H7 (cell line): ENCODE measurements at regions not wholly inside any gene's neighbourhood (a gene's known extent, or its start where the extent isn't known, plus 50 kb on each side); places are given as distances from the start of the nearest gene placed in this dataset.
"Not testable (repeated sequence)": the region's sequence is repeated elsewhere in the genome, so short reads cannot be mapped to it uniquely, and the experiment has no call there.

Experiments
- DNase-seq: peaks from one replicate; pipeline ENCODE4 v3.0.0; 2012
- H3K27me3 ChIP-seq: 2 replicates; pipeline ENCODE4 v1.6.0; 2011; ENCODE audit warnings: mild to moderate bottlenecking, low read length; ENCODE audit not compliant: control insufficient read depth, insufficient read depth
- H3K36me3 ChIP-seq: replicated peaks from 2 replicates; pipeline ENCODE4 v1.5.1; 2011; ENCODE audit warnings: low read length; ENCODE audit not compliant: control insufficient read depth, insufficient read depth
- H3K4me3 ChIP-seq: 2 replicates; pipeline ENCODE4 v1.5.1; 2011; ENCODE audit warnings: low read depth, mild to moderate bottlenecking, control low read depth, low read length, moderate library complexity; ENCODE audit not compliant: insufficient read depth

DNA sequence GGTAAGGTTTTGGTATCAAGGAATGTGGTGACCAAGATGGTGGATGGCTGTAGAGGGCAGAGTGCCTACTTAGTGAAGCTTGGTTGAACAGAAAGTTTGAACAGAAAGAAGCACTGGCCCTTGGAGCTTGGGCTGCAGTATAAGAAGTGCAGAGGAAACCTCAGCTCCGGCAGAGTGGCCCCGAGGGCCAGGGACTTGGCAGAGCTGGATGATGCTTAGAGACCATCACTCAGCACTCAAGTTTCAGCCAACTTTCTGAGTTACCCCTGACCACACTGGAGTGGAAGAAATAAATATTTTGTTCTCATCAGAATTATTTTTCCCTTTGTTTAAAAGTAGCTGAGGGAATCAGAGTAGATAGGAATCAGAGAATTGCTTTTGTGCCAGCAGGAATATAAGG is 336.7 kb downstream of the C7orf25 start:
- DNase-seq, result no peak
- no peaks in the 10 kb centered on the region for H3K27me3 ChIP-seq
- H3K4me3 ChIP-seq, result no peak overlapping the region
- H3K36me3 ChIP-seq, result no peaks in the 10 kb centered on the region

- no peaks in the 10 kb centered on the region for H3K36me3 ChIP-seq
- peak; percentile 19 for DNase-seq
- no peak overlapping the region for H3K4me3 ChIP-seq
- no peaks in the 10 kb centered on the region for H3K27me3 ChIP-seq
These were observed 337.2 kb downstream of the C7orf25 start for GRCh38 chr7:42574685-42575084.

DNA sequence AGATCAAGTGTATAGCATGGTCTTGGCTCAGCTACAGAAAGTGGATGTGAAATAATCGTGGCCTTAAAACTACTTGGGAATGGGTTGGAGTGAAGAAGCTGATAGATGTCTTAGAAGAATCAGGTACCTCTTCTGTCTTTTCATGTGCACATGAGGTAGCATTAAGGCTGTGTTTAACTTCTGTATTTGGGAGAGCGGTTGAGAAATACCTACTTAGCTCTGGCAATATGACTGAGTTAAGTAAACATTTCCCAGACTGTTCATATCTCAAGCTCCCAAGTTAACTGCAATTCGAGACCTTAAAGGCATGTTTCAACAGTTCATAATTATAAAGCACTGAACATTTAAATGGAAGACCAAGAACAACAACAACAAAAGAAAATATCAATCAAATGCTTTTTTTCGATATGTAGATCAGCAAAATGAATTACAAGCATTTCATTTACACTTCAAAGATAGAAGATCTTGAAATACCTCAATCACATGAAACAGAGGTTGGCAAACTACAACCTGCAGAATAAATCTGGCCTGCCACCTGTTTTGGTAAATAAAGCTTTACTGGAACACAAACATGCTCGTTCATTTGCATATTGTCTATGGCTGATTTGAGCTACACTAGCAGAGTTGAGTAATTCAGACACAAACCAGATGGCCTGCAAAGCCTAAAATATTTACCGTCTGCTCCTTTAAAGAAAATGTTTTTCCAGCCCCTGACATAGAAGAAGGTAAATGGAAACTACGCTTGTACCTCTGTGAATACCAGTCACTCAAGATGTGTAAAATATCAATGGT is 337.1 kb upstream of the GLI3 start:
- no peak for DNase-seq
- Histone ChIP-seq H3K4me3 (no peak overlapping the region), H3K27me3 (no peaks in the 10 kb centered on the region), H3K36me3 (no peaks in the 10 kb centered on the region)

GRCh38 chr7:42572561-42572960 is 335.6 kb upstream of the GLI3 start:
- DNase-seq, result no peak
- Histone ChIP-seq H3K36me3 (no peaks in the 10 kb centered on the region), H3K4me3 (no peak overlapping the region), H3K27me3 (no peaks in the 10 kb centered on the region)

DNA sequence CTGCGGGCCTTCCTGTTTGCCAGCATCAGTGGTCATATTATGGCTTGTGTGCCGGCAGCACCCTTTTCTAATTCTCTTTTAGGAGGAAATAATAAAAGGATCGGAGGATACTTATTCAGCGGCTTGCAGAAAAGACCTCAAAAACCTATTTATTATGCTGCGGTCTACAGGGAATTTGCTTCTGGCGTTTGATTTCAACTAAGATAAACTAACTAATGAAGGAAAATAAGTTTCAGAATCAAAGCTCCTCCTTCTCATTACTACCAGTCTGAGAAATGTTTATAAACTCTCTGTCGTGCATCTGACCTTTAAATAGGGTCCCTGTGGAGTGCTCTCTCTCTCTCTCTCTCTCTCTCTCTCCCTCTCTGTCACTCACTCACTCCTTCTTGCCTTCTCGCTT is 335.0 kb upstream of the GLI3 start:
- Histone ChIP-seq H3K27me3 (no peaks in the 10 kb centered on the region), H3K36me3 (no peaks in the 10 kb centered on the region), H3K4me3 (no peak overlapping the region)
- DNase-seq, result no peak

DNA sequence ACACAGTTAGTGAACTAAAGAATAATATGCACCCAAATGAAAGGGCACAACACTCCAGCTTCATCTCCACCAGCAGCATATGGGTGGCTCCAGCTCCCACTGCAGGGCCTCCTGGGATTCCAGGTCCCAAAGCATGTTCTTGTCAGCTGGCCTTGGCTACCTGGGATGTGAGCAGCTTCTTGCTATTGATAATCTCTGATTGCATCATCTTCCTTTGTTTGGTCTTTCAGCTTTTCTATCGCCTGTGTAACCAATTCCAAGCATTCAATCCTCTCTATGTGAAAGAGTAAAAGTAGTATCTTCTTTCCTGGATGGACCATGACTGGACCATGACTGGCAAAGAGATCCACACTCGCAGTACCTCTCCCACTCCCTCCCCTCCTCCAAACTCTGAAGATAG is 333.9 kb upstream of the GLI3 start:
- no peaks in the 10 kb centered on the region for H3K36me3 ChIP-seq
- no peak for DNase-seq
- H3K4me3 ChIP-seq, result no peak overlapping the region
- H3K27me3 ChIP-seq, result no peaks in the 10 kb centered on the region

DNA sequence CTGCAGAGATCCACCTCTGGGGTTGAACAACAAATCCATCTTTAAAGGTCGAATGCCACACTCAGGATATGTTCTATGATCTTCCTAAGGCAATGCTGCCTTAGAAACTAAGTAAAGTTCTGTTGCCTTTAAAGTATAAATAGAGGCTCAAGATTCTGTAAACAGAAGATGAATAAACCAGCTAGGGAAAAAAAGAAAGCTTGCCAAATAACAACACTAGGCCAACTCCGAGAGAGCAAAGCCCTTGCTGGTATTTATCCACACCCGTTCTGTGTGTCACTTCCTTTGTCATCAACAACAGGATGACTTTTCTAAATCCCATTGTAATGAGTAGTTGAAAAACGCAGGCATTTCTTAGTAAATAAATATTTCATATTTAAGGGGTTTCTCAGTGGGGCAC is 330.0 kb upstream of the GLI3 start:
- no peaks in the 10 kb centered on the region for H3K36me3 ChIP-seq
- no peaks in the 10 kb centered on the region for H3K27me3 ChIP-seq
- no peak for DNase-seq
- H3K4me3 ChIP-seq, result no peak overlapping the region

DNA sequence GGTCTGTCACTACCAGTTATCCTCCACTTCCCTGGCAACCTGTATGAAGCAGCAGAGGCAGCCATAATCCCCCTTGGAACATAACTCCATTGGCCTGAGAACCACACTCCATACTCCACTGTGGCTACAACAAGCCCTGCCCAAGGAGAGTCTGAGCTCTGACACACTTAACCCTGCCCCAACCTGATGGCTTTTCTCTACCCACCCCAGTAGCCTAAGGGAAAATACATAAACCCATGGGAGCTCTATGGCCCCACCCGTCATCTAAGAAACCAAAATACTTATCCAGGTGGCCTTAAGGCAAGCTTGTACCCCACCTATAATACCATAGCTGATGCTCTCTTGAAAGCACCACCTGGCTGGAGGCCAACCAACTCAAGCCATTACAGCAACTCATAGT is 324.8 kb upstream of the GLI3 start:
- no peak for DNase-seq
- Histone ChIP-seq H3K4me3 (no peak overlapping the region), H3K27me3 (no peaks in the 10 kb centered on the region), H3K36me3 (no peaks in the 10 kb centered on the region)

GRCh38 chr7:42560866-42561265 is 323.9 kb upstream of the GLI3 start:
- Histone ChIP-seq H3K27me3 (no peaks in the 10 kb centered on the region), H3K4me3 (no peak overlapping the region), H3K36me3 (no peaks in the 10 kb centered on the region)
- DNase-seq, result no peak

GRCh38 chr7:42554932-42555331 is 317.9 kb upstream of the GLI3 start:
- H3K27me3 ChIP-seq, H3K36me3 ChIP-seq, DNase-seq: not testable (repeated sequence)

GRCh38 chr7:42552227-42552626 is 315.2 kb upstream of the GLI3 start:
- DNase-seq, result no peak
- Histone ChIP-seq H3K27me3 (no peaks in the 10 kb centered on the region), H3K36me3 (no peaks in the 10 kb centered on the region), H3K4me3 (no peak overlapping the region)

More at GRCh38 chr7:42554932-42555331, 317.9 kb upstream of the GLI3 start:
- not testable (repeated sequence) for H3K4me3 ChIP-seq

- no peaks in the 10 kb centered on the region for H3K27me3 ChIP-seq
- H3K4me3 ChIP-seq, result no peak overlapping the region
These were observed 313.9 kb upstream of the GLI3 start for GRCh38 chr7:42550706-42551470.

GRCh38 chr7:42549866-42550485 is 313.0 kb upstream of the GLI3 start:
- no peak overlapping the region for H3K4me3 ChIP-seq
- no peaks in the 10 kb centered on the region for H3K36me3 ChIP-seq
- H3K27me3 ChIP-seq, result no peaks in the 10 kb centered on the region
- DNase-seq, result no peak

More at GRCh38 chr7:42550706-42551470, 313.9 kb upstream of the GLI3 start:
- no peak for DNase-seq
- no peaks in the 10 kb centered on the region for H3K36me3 ChIP-seq

DNA sequence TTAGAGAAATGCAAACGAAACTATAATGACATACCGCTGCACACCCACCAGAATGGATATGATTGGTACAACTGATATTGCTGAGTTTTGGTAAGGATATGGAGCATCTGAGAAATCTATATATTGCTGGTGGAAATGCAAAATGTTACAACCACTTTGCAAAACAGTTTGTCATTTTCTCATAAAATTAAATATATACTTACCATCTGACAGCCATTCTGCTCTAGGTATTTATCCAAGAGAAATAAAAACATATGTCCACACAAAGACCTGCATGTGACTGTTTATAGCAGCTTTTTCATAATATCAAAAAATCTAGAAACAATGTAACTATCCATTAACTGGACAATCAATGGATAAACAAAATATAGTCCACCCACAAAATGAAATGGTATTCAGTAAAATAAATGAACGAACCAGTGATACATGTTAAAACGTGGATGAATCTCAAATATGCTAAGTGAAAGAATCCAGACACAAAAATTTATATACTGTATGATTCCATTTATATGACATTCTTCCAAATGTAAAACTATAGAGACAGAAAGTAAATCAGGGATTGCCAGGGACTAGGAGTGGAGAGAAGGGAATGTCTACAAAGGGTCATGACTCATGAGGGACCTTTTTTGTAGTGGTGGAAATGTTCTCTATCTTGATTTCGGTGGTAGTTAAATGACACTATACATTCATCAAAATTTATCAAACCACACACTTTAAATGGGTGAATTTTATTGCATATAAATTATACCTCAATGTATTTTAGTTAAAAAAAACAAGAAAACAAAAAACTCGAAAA is 312.0 kb upstream of the GLI3 start:
- no peaks in the 10 kb centered on the region for H3K36me3 ChIP-seq
- H3K4me3 ChIP-seq, result no peak overlapping the region
- H3K27me3 ChIP-seq, result no peaks in the 10 kb centered on the region
- DNase-seq, result no peak
